Aorta (tissue), 5 donors: ENCODE measurements at regions not wholly inside any gene's neighbourhood (a gene's known extent, or its start where the extent isn't known, plus 50 kb on each side); places are given as distances from the start of the nearest gene placed in this dataset.
"Not testable (repeated sequence)": the region's sequence is repeated elsewhere in the genome, so short reads cannot be mapped to it uniquely, and the experiment has no call there.

ENCODE experiments used
- ATAC-seq: fragments of 200-7000 bp; cut with Tn5 transposase; one replicate; pipeline ENCODE4 v1.9.1; 2022; ENCODE audit warnings: moderate library complexity; ENCODE audit not compliant: low FRiP score
- DNase-seq, 2 donors: peaks; one replicate each; pipeline ENCODE4 v3.0.0-alpha.2; 2020
- H3K27ac ChIP-seq, 2 donors: one replicate each; pipeline ENCODE4 v1.5.1; 2013; ENCODE audit warnings: low read length in 2 of 2, mild to moderate bottlenecking in 2 of 2, moderate library complexity in 2 of 2, control low read depth in 1 of 2, inconsistent platforms in 1 of 2, low read depth in 1 of 2
- H3K27me3 ChIP-seq, 2 donors: one replicate each; pipeline ENCODE4 v1.6.1; 2013; ENCODE audit warnings: control low read depth in 1 of 2, low read length in 1 of 2, mild to moderate bottlenecking in 1 of 2, moderate library complexity in 1 of 2; ENCODE audit not compliant: insufficient read depth in 2 of 2, control insufficient read depth in 1 of 2
- H3K36me3 ChIP-seq, 2 donors: one replicate each; pipeline ENCODE4 v1.6.1; 2013; ENCODE audit warnings: control low read depth in 1 of 2, low read length in 1 of 2, mild to moderate bottlenecking in 1 of 2; ENCODE audit not compliant: insufficient read depth in 2 of 2, control insufficient read depth in 1 of 2
- H3K4me1 ChIP-seq, 2 donors: one replicate each; pipeline ENCODE4 v1.6.1; 2013; ENCODE audit warnings: low read length in 2 of 2, control low read depth in 1 of 2, mild to moderate bottlenecking in 1 of 2, moderate library complexity in 1 of 2; ENCODE audit not compliant: insufficient read depth in 2 of 2, control insufficient read depth in 1 of 2
- H3K4me3 ChIP-seq, 2 donors: one replicate each; pipeline ENCODE4 v1.5.1; 2013; ENCODE audit warnings: low read length in 2 of 2, control low read depth in 1 of 2, mild to moderate bottlenecking in 1 of 2
- H3K9me3 ChIP-seq: one replicate; pipeline ENCODE4 v1.6.1; 2013; ENCODE audit warnings: mild to moderate bottlenecking, low read length; ENCODE audit not compliant: control insufficient read depth
- WGBS, 2 donors: extraction: QIAGEN DNeasy Blood & Tissue Kit; methylation state at CpG; one replicate each; pipeline ENCODE4 v1.1.7; 2013; 5-methylcytosine and 5-hydroxymethylcytosine counted together
- intact Hi-C, 2 donors: fragments of 100-400 bp; cut with DNase I; formaldehyde crosslinking; loops; one replicate each; pipeline versions ENCODE4 v1.14.2 to v1.15.0; 2022
- donor health status: healthy with polysubstance abuse.
- donor health status: Bipolar disorder and iron deficiency.
- donor health status: DM: no; HTN: no; CAD: no.
- donor health status: DM: no; HTN: no; CAD: no.
- donor health status: DM: yes; HTN: yes; CAD: no.

GRCh38 chr11:67758009-67758408, 83.6 kb upstream of the ALDH3B2 start:
- H3K4me3 ChIP-seq, ATAC-seq, DNase-seq, H3K4me1 ChIP-seq, intact Hi-C loops, H3K27me3 ChIP-seq, H3K27ac ChIP-seq, H3K36me3 ChIP-seq, H3K9me3 ChIP-seq: not testable (repeated sequence)
- WGBS, 2 donors, result 61 to 78% methylated on average over 5 of the region's 5 CpGs

GRCh38 chr11:67753820-67754219, 79.4 kb upstream of the ALDH3B2 start:
- H3K4me1 ChIP-seq, H3K9me3 ChIP-seq, intact Hi-C loops, H3K4me3 ChIP-seq, DNase-seq, H3K27ac ChIP-seq, H3K27me3 ChIP-seq, H3K36me3 ChIP-seq, ATAC-seq: not testable (repeated sequence)
- WGBS, 2 donors, result 46 to 57% methylated on average over 4 of the region's 4 CpGs

- ATAC-seq, result no peak
- Histone ChIP-seq H3K9me3 (peaks cover 2% of the 10 kb centered on the region), H3K36me3 (no peaks in the 10 kb centered on the region), H3K27ac (no peak overlapping the region), H3K4me1 (no peaks in the 10 kb centered on the region), H3K4me3 (no peak overlapping the region), H3K27me3 (no peaks in the 10 kb centered on the region)
- DNase-seq, result no peak
- 87 to 96% methylated on average over 11 of the region's 11 CpGs for WGBS, 2 donors
- intact Hi-C loops, result no loop called here
Measured at GRCh38 chr11:67745181-67745726, 70.8 kb upstream of the ALDH3B2 start.

GRCh38 chr11:67744231-67744630, 69.8 kb upstream of the ALDH3B2 start:
- ATAC-seq, H3K27me3 ChIP-seq, H3K4me3 ChIP-seq, H3K4me1 ChIP-seq, intact Hi-C loops, H3K36me3 ChIP-seq, H3K9me3 ChIP-seq, DNase-seq, H3K27ac ChIP-seq: not testable (repeated sequence)
- WGBS, 2 donors, result 79 to 80% methylated on average over 9 of the region's 9 CpGs

- not testable (repeated sequence) for DNase-seq
Measured at GRCh38 chr11:67738231-67738630, 63.8 kb upstream of the ALDH3B2 start.

GRCh38 chr11:67737562-67738080, 63.2 kb upstream of the ALDH3B2 start:
- ATAC-seq, H3K4me3 ChIP-seq, H3K9me3 ChIP-seq, H3K27me3 ChIP-seq, DNase-seq, intact Hi-C loops, H3K27ac ChIP-seq, H3K4me1 ChIP-seq, H3K36me3 ChIP-seq: not testable (repeated sequence)
- WGBS, 2 donors, result 80 to 83% methylated on average over 9 of the region's 9 CpGs

More at GRCh38 chr11:67738231-67738630, 63.8 kb upstream of the ALDH3B2 start:
- H3K27ac ChIP-seq, H3K4me1 ChIP-seq, intact Hi-C loops, H3K27me3 ChIP-seq, H3K4me3 ChIP-seq, ATAC-seq, H3K9me3 ChIP-seq, H3K36me3 ChIP-seq: not testable (repeated sequence)
- 76% methylated on average over 11 to 13 of the region's 14 CpGs for WGBS, 2 donors

GRCh38 chr11:67732045-67732787, 57.8 kb upstream of the ALDH3B2 start:
- H3K4me3 ChIP-seq, result no peak overlapping the region
- no peak overlapping the region for H3K27ac ChIP-seq
- 20% methylated on average over 39 to 42 of the region's 42 CpGs for WGBS, 2 donors
- H3K9me3 ChIP-seq, result no peaks in the 10 kb centered on the region
- no peak for ATAC-seq
- H3K4me1 ChIP-seq, result no peaks in the 10 kb centered on the region
- H3K36me3 ChIP-seq, result no peaks in the 10 kb centered on the region
- H3K27me3 ChIP-seq, result peaks cover 0 to 2% of the 10 kb centered on the region in 2 donors
- intact Hi-C loops, result no loop called here
- DNase-seq, result no peak

- Histone ChIP-seq H3K36me3 (no peaks in the 10 kb centered on the region), H3K4me3 (no peak overlapping the region), H3K4me1 (no peaks in the 10 kb centered on the region), H3K9me3 (no peaks in the 10 kb centered on the region), H3K27me3 (peaks cover 0 to 2% of the 10 kb centered on the region in 2 donors), H3K27ac (no peak overlapping the region)
- DNase-seq (no peak), ATAC-seq (no peak)
- 48 to 53% methylated on average over 14 of the region's 14 CpGs for WGBS, 2 donors
- intact Hi-C loops, result no loop called here
Measured at GRCh38 chr11:67731583-67731982, 57.2 kb upstream of the ALDH3B2 start.

- intact Hi-C loops, H3K27ac ChIP-seq, H3K27me3 ChIP-seq, ATAC-seq, H3K36me3 ChIP-seq, H3K4me3 ChIP-seq, H3K4me1 ChIP-seq, DNase-seq, H3K9me3 ChIP-seq: not testable (repeated sequence)
- WGBS, 2 donors, result 54 to 66% methylated on average over 3 of the region's 3 CpGs
Measured at GRCh38 chr11:67728163-67728571, 53.7 kb upstream of the ALDH3B2 start.
